ENCODE measurements at regions not wholly inside any gene's neighbourhood (a gene's known extent, or its start where the extent isn't known, plus 50 kb on each side); places are given as distances from the start of the nearest gene placed in this dataset.

GRCh38 chr7:9582824-9583223, 1149.4 kb downstream of the NXPH1 start:
- Histone ChIP-seq H3K4me3 (ENCODE audit: insufficient read depth, low read depth, low read length) (no peak overlapping the region), H2AK9ac (replicated peaks; ENCODE audit: low read depth, low read length, poor library complexity) (no peak overlapping the region), H3K18ac (ENCODE audit: low read depth, low read length) (no peak overlapping the region), H2AK5ac (ENCODE audit: low read depth, low read length) (no peak overlapping the region), H3K4ac (ENCODE audit: low read depth, low read length) (no peak overlapping the region), H3K27me3 (ENCODE audit: control insufficient read depth, insufficient read depth, low read length) (no peaks in the 10 kb centered on the region), H3K4me1 (ENCODE audit: control insufficient read depth, insufficient read depth, low read length) (no peaks in the 10 kb centered on the region), H4K8ac (ENCODE audit: low read depth in 2 of 2, low read length in 2 of 2) (no peak overlapping the region), H3K9ac (ENCODE audit: low read depth, low read length) (no peak overlapping the region), H3K79me1 (ENCODE audit: low read depth in 1 of 2, low read length in 2 of 2) (no peaks in the 10 kb centered on the region), H4K5ac (ENCODE audit: low read depth, low read length) (no peak overlapping the region), H2BK20ac (ENCODE audit: low read depth, low read length) (no peak overlapping the region), H2AFZ (replicated peaks; ENCODE audit: low read length, poor library complexity) (no peak overlapping the region), H2BK5ac (ENCODE audit: low read depth, low read length, poor library complexity, severe bottlenecking) (no peak overlapping the region), H3K36me3 (ENCODE audit: control insufficient read depth, insufficient read depth, low read length) (no peaks in the 10 kb centered on the region), H3K9me3 (ENCODE audit: control insufficient read depth, insufficient read depth, low read length) (peaks cover 2% of the 10 kb centered on the region; the same call in 1 of the 2 replicates), H2BK15ac (ENCODE audit: low read depth, low read length) (no peak overlapping the region), H4K20me1 (ENCODE audit: insufficient read depth, low read length) (no peaks in the 10 kb centered on the region), H3K14ac (replicated peaks; ENCODE audit: low read depth, low read length) (no peak overlapping the region), H3K27ac (ENCODE audit: insufficient read depth, low read length) (no peak overlapping the region), H3K4me2 (ENCODE audit: low read depth, low read length) (no peak overlapping the region), H3K9me1 (ENCODE audit: insufficient read depth, low read length) (no peaks in the 10 kb centered on the region), H2BK120ac (ENCODE audit: low read depth, low read length) (no peak overlapping the region), H3K23ac (ENCODE audit: low read depth, low read length) (no peak overlapping the region), H4K91ac (ENCODE audit: insufficient read depth, low read depth, low read length) (no peak overlapping the region), H3K56ac (ENCODE audit: extremely low read depth, insufficient read depth, low read length) (no peak overlapping the region)
- DNase-seq: no peak
- ChIA-PET CTCF (no interaction called here), POLR2A (ENCODE audit: unreplicated experiment) (no interaction called here)
- intact Hi-C loops (cut with micrococcal nuclease) (no loop called here), in situ Hi-C loops (cut with MboI; ENCODE audit: low sequenced_read_pairs) (no loop called here), dilution Hi-C loops (cut with HindIII; ENCODE audit: low sequenced_read_pairs, unreplicated experiment) (no loop called here)
- ATAC-seq (ENCODE audit: low read depth): no peak
- no CpG with 5 or more reads among the region's 2 CpGs for WGBS, 2 experiments (ENCODE audit: extremely low coverage in 2 of 2, insufficient read length in 1 of 2)
- BruUV-seq (replicated peaks): no TSS peak
- no peak for TF ChIP-seq NFE2L2 (IDR thresholded peaks at IDR 0.05; ENCODE audit: low read depth, low read length)
- no peak for TF ChIP-seq ELK1 (IDR thresholded peaks at IDR 0.05; ENCODE audit: borderline replicate concordance, low read depth, low read length)
- TF ChIP-seq MAFK (IDR thresholded peaks at IDR 0.05; ENCODE audit: low read depth, low read length): no peak
- no peak for TF ChIP-seq RCOR1 (IDR thresholded peaks at IDR 0.05; ENCODE audit: insufficient replicate concordance, low read length)
- TF ChIP-seq SMC3 (IDR thresholded peaks at IDR 0.05; ENCODE audit: low read depth, low read length): no peak
- no peak for TF ChIP-seq RFX5 (IDR thresholded peaks at IDR 0.05; ENCODE audit: low read depth, low read length)
- no peak for TF ChIP-seq CHD1 (IDR thresholded peaks at IDR 0.05; ENCODE audit: low read depth, low read length)
- no peak for TF ChIP-seq CEBPB (IDR thresholded peaks at IDR 0.05; ENCODE audit: low read depth, low read length)
- TF ChIP-seq RAD21 (IDR thresholded peaks at IDR 0.05; ENCODE audit: low read length): no peak
- no peak for TF ChIP-seq CTCF (conservative IDR thresholded peaks at IDR 0.05; ENCODE audit: low read depth, low read length)
- TF ChIP-seq POLR2A (IDR thresholded peaks at IDR 0.05; ENCODE audit: low read depth, low read length): no peak
- TF ChIP-seq USF2 (IDR thresholded peaks at IDR 0.05; ENCODE audit: low read depth, low read length): no peak
- no peak for TF ChIP-seq BHLHE40 (IDR thresholded peaks at IDR 0.05; ENCODE audit: low read depth, low read length)
- TF ChIP-seq MAZ (IDR thresholded peaks at IDR 0.05; ENCODE audit: borderline replicate concordance, low read depth, low read length): no peak
- no peak for TF ChIP-seq MXI1 (IDR thresholded peaks at IDR 0.05; ENCODE audit: borderline replicate concordance, low read depth, low read length)
- no peak for TF ChIP-seq FOS (IDR thresholded peaks at IDR 0.05; ENCODE audit: low read depth, low read length)

All from IMR-90 (cell line).